ENCODE measurements at regions not wholly inside any gene's neighbourhood (a gene's known extent, or its start where the extent isn't known, plus 50 kb on each side); places are given as distances from the start of the nearest gene placed in this dataset.

DNA sequence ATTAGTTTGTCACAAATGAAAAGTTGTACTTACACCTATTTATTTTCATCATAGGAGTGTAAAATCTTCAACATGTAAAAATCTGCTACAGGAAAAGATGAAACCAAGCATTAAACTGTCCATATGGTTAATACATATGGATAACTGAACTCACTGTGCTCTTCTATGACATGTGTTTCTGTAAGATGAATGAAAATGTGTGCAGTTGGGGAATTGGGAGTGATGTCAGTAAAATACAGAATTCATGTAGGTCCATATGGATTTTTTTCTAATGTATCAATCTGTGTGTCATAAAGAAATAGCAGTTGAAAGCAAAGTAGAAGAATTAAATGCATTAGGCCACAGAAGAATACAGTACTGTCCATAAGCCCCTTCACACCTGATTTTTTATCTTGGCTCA, 178.4 kb upstream of the COL3A1 start:
- DNase-seq (ENCODE audit: extremely low spot score, unreplicated experiment): no peak
- H3K4me3 Mint-ChIP-seq (ENCODE audit: unreplicated experiment): no peak overlapping the region
- peaks cover 3% of the 10 kb centered on the region for H3K9me3 Mint-ChIP-seq (ENCODE audit: unreplicated experiment)
- H3K36me3 Mint-ChIP-seq (ENCODE audit: unreplicated experiment): no peaks in the 10 kb centered on the region
- H3K4me1 Mint-ChIP-seq (ENCODE audit: unreplicated experiment): peaks cover 16% of the 10 kb centered on the region
- H3K27ac Mint-ChIP-seq (ENCODE audit: unreplicated experiment): no peak overlapping the region
- H3K27me3 Mint-ChIP-seq (ENCODE audit: unreplicated experiment): no peaks in the 10 kb centered on the region
- TF ChIP-seq CTCF (IDR thresholded peaks at IDR 0.05): no peak

DNA sequence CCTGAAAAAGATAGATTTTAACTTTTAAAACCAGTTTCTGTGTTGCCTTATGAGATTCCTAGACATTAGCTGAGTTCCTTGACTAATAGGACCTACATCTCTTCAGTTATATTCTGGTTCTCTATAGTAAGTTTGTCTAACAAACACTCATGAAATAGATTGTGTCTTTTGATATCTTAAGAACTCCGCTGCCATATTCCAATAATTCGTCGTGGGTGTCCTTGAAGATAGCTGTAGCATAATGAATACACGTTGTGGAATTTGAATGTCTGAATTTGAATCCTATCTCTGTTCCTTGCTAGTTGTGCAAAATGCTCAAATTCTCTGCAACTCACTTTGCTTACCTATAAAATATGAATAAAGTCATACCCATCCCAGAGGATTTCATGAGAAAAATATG, 176.8 kb upstream of the COL3A1 start:
- no peak for DNase-seq (ENCODE audit: extremely low spot score, unreplicated experiment)
- Mint-ChIP-seq H3K9me3 (ENCODE audit: unreplicated experiment) (peaks cover 5% of the 10 kb centered on the region), H3K4me1 (ENCODE audit: unreplicated experiment) (peaks cover 15% of the 10 kb centered on the region), H3K36me3 (ENCODE audit: unreplicated experiment) (peaks cover 1% of the 10 kb centered on the region), H3K4me3 (ENCODE audit: unreplicated experiment) (no peak overlapping the region), H3K27me3 (ENCODE audit: unreplicated experiment) (no peaks in the 10 kb centered on the region), H3K27ac (ENCODE audit: unreplicated experiment) (no peak overlapping the region)
- no peak for TF ChIP-seq CTCF (IDR thresholded peaks at IDR 0.05)

- H3K36me3 Mint-ChIP-seq (ENCODE audit: unreplicated experiment): peaks cover 3% of the 10 kb centered on the region
- no peak for DNase-seq (ENCODE audit: extremely low spot score, unreplicated experiment)
- H3K9me3 Mint-ChIP-seq (ENCODE audit: unreplicated experiment): peaks cover 10% of the 10 kb centered on the region
- no peaks in the 10 kb centered on the region for H3K27me3 Mint-ChIP-seq (ENCODE audit: unreplicated experiment)
- peak overlapping the region; percentile 14 for H3K27ac Mint-ChIP-seq (ENCODE audit: unreplicated experiment)
- H3K4me1 Mint-ChIP-seq (ENCODE audit: unreplicated experiment): peaks cover 15% of the 10 kb centered on the region
- no peak for TF ChIP-seq CTCF (IDR thresholded peaks at IDR 0.05)
- no peak overlapping the region for H3K4me3 Mint-ChIP-seq (ENCODE audit: unreplicated experiment)
These were observed 176.0 kb upstream of the COL3A1 start for GRCh38 chr2:188798159-188798558.

- no peak overlapping the region for H3K4me3 Mint-ChIP-seq (ENCODE audit: unreplicated experiment)
- peaks cover 10% of the 10 kb centered on the region for H3K4me1 Mint-ChIP-seq (ENCODE audit: unreplicated experiment)
- no peak overlapping the region for H3K27ac Mint-ChIP-seq (ENCODE audit: unreplicated experiment)
- H3K9me3 Mint-ChIP-seq (ENCODE audit: unreplicated experiment): peaks cover 29% of the 10 kb centered on the region
- no peaks in the 10 kb centered on the region for H3K27me3 Mint-ChIP-seq (ENCODE audit: unreplicated experiment)
- peaks cover 3% of the 10 kb centered on the region for H3K36me3 Mint-ChIP-seq (ENCODE audit: unreplicated experiment)
- no peak for DNase-seq (ENCODE audit: extremely low spot score, unreplicated experiment)
- TF ChIP-seq CTCF (IDR thresholded peaks at IDR 0.05): no peak
These were observed 169.0 kb upstream of the COL3A1 start for GRCh38 chr2:188805219-188805618.

DNA sequence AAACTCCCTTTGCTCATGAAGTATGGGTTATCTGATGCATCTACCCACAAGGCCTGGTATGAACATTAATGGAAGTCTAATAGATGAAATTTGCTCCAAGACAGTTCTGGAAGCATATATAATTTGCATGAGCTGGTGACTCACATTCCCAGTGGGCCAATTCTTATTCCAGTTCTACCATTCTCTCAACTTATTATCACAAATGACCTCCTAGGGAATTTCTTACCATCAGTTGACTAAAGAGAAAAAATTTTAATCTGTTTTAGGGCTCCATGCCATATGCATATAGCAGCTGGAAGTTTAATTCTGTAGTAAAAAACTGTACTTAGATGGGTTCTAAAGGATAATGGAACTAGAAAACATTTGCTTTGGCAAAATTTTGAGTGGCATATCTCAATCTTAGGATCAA, 165.2 kb upstream of the COL3A1 start:
- peaks cover 19% of the 10 kb centered on the region for H3K4me1 Mint-ChIP-seq (ENCODE audit: unreplicated experiment)
- H3K9me3 Mint-ChIP-seq (ENCODE audit: unreplicated experiment): peaks cover 18% of the 10 kb centered on the region
- DNase-seq (ENCODE audit: extremely low spot score, unreplicated experiment): no peak
- H3K36me3 Mint-ChIP-seq (ENCODE audit: unreplicated experiment): no peaks in the 10 kb centered on the region
- H3K4me3 Mint-ChIP-seq (ENCODE audit: unreplicated experiment): no peak overlapping the region
- H3K27ac Mint-ChIP-seq (ENCODE audit: unreplicated experiment): no peak overlapping the region
- H3K27me3 Mint-ChIP-seq (ENCODE audit: unreplicated experiment): no peaks in the 10 kb centered on the region
- no peak for TF ChIP-seq CTCF (IDR thresholded peaks at IDR 0.05)

Data from osteocyte (in vitro differentiated cells).